GM21786 (cell line): ENCODE measurements at regions not wholly inside any gene's neighbourhood (a gene's known extent, or its start where the extent isn't known, plus 50 kb on each side); places are given as distances from the start of the nearest gene placed in this dataset.

Source experiments
- ATAC-seq: cut with Tn5 transposase; IDR thresholded peaks from one replicate; pipeline ENCODE4 v1.9.1; 2021; ENCODE audit not compliant: unreplicated experiment

DNA sequence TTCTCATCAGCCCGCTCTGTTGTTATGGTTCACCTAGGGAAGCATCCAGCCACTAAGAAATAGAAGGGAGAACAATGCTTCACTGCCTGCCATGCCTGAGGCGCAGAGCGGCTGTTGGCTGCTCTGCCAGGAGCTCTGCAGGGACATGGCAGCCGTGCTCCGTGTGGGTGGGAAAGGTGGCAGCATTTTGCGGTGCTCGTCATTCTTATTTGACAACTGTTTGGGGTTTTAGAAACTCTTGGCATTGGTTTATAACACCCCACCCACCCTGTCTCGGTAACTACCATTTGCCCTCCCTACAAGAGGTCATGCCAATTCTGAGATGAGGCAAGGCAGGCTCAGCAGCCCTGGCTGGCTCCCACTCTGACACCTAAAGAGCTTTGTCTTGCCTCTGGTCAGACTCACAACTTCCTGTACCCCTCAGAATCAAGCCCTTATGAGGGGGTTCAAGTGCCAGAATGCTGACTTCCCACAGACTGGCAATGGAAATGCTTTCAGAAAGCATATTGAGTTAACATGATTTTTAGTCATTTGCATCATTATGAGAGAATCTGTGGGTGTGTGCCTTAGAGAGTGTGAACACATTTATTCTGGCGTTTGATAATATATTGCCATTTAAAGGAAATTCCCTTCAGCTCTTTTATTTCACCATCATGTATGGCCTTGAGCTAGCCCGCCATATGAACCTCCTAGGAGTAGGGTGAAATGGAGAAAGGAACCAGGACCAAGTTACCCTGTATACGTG lies 288.0 kb upstream of the ANKRD55 start:
- ATAC-seq = no peak

DNA sequence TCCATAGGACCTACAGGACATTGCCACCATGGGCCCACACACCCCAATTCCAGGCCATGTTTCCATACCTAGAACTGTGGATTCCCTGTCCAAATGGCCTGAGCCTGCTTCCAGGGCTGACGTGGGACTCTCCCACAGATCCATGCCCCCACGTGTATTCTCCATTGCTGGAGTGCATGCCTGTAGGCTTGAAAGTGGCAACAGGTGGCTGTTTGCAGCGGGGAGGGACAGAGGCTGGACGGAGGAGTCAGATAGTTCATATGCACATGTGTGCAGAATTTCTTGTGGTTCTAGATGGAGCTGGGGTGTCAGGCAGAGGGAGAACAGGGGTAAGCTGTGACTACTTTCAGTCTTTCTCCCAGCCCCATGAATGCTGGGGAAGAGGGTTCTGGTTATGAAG lies 285.7 kb upstream of the ANKRD55 start:
- no peak for ATAC-seq

DNA sequence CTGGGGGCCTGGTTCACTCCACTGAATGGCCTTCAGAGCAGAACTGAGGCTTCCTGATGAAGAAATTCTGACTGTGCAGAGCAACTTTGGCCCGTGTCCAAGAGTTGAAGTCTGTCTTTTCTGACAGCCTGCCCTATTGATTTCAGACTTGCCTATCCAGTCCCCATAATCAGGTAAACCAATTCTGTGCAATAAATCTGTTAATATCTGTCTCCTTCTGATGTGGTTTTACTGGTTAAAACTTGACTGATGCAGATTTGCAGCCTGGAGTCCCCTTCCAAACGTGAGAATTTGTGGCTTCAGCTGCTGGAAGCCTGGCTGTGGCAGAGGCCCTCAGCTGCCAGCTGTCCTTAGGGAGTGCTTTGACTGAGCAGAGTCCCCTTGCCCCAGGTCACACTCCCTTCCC lies 283.9 kb upstream of the ANKRD55 start:
- no peak for ATAC-seq

DNA sequence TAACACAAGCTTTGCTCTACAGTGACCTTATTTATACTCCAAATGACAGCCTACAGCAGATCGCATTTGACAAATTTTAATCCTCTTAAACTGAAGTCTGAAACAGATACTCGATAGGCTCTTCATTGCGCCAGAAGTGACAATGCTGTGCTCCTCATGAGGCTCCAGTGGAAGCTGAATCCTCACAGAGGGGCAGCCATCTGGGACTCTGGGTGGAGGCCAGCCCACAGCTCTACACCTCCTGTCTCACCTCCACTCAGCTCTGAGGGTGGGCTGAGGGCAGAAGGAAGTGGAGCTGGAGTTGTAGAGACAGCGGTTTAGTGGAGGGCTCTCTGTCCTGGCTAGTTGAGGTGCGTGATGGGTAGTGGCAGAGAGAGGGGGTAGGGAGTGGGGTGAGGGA lies 283.3 kb upstream of the ANKRD55 start:
- ATAC-seq = no peak

DNA sequence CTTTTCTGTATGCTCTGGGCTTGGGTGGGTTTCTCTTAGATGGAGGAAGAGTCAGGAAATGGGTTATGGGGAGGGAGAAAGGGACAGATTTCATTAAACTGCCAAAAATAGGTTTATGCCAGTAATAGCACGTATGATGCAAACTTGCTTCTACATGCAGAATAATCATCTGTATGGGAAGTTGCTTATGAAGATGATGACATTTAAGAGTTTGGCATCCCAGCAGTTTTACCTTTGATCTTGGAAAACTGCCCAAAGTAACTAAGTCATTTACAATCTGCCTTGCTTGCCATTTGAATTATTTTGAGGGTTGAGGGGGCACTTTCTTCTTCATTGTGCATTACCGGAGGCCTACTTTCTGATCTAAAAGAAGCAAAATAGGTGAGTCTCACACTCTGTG lies 282.9 kb upstream of the ANKRD55 start:
- no peak for ATAC-seq

DNA sequence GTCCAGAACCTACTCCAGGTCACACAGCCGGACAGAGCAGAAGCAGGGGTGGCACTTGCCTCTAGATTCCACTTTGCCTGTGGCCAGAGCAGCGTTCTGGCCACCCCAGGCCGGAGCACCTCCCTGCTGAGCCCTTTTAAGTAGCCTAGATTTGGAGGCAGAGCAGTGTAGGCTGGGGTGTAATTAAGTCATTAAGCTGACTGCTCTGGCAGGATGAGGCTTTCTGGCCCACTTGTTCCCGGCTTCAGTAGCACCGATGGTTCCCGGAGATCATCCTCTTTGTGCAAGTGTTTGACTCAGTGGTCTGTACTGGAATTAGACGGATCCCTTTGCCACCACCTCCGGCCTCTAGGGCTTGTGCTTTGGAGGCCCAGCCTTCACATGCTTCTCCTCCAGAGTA lies 281.9 kb upstream of the ANKRD55 start:
- ATAC-seq = no peak

DNA sequence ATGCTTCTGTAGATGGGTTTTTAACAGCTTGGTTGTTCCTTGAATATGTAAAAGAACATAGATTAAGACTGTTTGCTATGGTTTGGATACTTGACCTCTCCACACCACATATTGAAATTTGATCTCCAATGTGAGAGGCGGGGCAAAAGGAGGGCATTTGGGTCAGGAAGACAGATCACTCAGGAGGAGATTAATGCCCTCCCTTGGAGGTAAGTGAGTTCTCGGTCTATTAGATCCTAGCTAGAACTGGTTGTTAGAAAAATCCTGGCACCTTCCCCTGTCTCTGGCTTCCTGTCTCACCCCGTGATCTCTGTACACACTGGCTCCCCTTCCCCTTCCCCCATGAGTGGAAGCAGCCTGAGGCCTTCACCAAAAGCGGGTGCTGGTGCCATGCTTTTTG lies 281.1 kb upstream of the ANKRD55 start:
- ATAC-seq = no peak

DNA sequence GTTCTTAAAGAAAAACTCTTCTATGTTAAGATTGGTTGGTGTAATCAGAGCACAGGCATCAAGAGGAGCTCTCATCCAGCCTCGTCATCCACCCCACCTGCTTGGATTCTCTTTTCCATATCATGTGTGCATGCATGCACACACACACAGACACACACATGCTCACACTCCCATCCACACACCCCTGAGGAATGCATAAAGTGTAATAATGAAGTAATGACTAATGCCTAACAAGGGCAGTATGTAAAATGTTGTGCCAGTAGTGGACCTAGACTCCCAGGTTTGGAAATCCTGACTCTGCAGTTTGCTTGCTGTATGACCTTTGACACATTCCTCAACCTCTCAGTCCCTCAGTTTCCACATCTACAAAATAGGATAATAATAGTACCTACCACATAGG lies 280.0 kb upstream of the ANKRD55 start:
- no peak for ATAC-seq

DNA sequence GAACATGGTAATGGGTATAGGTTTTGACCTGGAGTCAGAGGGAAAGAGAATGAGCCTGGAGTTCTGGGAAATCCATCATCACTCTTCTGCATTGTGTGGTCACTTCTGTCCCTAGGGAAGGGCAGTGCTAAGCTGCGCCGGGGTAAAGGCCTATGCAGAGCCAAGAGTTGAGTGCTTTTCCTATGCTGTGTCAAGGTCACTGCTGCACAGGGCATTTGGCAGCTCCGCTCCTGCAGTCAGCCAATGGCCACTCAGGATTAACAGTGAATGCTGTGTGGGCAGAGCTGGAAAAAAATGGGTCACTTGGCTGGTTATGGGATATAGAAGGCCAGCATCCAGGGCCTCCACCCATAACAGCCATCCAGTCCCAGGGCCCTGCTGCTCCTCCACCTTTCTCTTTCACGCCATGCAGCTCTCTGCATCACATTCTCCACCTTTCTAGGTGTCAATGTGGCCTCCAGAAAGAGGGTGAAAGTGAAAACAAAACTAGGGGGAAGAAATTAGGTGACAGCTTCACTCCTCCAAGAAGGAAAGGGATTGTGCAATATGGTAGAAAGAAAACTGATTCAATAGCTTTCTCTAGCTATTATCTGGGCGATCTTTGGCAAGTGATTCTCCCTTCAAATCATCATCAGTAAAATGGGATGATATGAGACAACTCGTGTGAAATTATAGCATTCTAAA lies 279.3 kb upstream of the ANKRD55 start:
- no peak for ATAC-seq

DNA sequence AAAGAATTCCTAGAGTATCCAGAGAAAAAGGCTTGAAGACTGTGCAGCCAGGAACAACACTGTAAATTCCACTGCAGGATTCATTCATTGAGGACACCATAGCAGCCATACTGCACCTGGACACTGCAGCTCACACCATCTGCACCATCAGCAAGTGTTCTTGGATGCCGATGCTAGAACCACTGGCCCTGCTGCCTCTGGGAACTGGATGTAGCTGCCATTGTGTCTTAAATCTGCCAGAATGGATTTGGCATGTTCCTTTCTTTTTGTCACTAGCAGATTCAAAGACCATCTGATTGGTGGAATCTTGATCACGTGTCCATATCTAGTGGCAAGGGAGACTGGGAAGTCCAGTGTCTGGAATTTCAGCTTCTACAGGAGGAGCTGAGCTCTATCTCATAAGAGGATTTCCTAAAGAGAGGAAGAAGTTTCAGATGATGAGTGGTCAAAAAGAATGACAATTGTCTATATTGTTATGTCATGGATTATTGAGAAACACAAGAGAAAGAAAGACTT lies 278.3 kb upstream of the ANKRD55 start:
- ATAC-seq = no peak

DNA sequence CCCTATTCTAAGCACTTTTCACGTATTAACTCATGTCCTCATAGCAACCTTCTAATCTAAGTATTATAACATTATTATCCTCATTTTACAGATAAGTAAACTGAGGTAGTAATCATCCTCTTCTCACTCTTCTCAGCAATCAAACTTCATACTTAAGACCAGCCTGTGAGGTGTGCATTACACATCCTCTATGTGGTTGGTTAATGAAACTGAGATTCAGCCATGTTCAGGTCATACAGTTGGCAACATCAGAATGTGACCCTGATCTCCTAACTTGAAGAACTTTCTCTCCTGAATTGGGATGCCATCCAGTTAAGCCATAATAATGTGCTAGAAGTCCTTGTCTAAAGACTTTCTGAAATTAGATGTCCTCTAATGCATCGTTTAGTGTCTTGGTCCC lies 275.1 kb upstream of the ANKRD55 start:
- no peak for ATAC-seq

DNA sequence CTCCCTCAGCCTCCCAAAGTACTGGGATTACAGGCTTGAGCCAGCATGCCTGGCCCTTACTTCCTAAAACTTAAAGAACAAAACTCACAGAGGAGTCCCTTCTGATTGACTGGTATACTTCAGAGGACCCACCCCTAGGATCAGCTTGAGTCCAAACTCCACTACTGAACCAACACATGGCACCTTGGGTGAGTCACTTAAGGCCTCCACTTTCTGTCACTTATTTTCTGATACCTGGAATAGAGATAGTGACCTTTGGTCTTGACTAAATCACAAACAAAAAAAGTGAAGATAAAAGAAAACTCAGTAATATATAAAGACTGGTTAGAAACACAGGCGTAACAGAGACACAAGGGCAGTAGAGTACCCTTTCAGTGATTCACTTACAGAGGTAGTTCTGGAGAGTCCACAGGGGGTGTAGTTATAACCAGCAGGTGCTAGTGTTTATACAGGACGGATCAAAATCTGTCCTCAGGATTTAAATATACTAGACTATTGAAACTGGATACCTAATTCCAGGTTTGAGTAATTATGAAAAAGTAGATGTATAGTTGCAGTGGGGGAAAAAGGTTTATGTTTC lies 274.3 kb upstream of the ANKRD55 start:
- ATAC-seq = no peak

DNA sequence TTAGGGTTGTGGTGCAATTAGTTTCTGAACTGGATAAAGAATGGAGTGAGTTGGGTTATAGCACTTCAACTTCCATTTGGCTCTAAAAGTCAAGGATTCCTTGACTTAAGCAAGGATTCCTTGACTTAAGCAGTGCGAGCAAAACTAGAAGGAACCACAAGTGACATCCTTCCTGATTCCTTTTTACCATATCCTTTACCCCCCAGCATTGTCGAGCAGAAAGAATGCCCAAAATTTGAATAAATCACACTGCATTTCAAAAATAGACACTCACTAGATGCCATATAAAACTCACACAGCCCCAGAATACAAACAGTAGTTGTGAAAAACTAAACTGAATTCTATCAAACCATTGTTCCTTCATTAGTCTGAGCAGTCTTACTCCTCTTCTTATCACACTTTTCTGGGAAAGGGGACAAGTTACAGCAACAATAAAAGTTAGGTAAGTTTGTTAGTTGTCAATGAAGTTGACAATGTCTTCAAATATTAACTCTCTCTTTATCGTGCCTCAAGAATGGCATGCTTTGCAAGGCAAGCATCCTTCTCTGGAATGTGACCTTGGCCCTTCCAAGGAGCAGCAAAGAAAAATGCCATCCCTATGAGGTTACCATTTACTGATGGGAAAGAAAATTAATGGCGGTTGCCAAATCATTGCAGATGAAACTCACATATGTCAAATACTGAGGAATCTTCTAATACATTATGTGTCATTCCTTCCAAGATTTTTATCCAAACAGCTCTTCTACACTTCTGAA lies 273.3 kb upstream of the ANKRD55 start:
- no peak for ATAC-seq

DNA sequence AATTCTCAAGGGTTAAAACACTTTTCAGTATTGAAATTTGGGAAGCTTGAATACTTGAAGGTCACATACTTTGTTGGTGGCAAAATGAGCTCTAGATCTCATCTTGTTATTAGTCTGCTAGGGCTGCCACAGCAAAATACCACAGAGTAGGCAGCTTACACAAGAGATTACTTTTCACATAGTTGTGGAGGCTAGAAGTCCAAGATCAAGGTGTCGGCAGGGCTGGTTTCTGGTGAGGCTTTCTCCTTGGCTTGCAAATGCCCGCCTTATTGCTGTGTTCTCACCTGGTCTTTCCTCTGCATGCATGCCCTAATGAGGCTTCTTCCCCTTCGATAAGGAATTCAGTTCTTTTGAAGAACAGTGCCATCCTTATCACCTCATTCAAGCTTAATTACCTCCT lies 270.8 kb upstream of the ANKRD55 start:
- no peak for ATAC-seq

DNA sequence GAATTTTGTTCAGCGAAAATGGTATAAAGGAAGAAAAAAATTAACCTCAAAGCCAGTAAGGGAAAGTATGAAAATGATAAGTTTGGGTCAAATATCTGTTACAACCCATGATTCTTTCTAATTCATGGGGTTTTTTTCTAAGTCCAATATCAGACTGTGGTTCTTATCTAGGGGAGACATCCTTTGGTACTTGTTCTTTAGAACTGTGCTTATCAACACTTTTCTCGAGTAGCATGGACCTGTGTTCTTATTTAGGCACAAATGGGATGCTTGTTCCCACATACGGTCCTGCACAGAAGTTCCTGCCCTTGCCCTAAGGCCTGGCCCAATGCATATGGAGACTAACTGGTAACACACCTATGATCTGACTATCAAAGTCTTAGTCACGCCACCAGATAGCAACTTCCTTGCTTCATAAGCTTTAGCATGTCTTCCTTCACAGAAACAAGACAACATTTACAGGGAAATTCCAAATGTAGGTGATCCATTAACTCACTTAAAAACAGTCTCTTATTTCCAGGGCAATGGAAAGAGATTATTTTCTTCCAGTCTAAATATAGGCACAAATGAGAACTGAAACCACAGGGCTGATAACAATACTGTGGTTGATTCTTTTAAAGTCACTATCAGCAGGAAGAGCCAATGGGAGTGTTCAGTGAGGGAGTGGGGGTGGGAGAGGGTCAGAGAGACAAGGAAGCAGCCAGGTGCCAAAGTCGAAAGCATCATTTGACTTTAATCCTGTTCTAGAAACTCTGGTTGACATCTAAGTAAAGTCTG lies 268.8 kb upstream of the ANKRD55 start:
- ATAC-seq = no peak

DNA sequence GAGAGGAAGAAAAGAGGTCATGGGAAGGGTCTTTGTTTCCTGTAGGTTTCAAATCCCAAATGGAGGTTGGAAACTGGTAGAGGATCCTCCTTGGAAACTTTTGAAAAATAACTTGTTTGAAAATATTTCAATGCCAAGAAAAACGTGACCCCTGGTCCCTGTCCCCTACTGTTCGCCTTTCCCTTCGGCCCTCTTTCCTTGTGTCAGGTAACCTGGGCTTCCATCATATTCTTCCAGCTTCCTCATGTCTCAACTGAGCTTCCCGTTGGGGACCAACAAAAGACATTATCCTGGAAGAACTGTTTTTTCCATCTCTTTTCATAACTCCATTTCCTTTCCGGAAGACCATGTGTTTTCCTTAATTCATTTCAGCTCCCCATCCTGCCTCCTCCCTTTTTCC lies 266.8 kb upstream of the ANKRD55 start:
- no peak for ATAC-seq

DNA sequence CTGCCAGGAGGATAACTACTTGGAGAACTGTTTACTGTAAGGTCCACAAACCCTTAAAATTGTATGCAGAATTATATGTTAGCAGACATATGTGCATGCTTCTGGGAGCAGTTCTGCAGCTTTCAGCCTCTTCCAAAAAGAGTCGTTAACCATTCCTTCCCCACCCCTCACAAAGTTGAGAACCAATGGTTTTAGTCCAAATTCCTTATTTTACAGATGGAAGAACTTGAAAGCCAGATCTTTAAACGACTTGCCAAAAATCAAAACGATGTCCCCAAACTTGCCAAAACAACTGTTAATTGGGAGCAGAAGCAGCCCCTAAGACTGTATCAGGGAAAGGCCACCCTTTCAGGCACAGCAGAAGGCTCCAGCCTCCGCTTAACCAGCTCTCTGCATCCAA lies 266.4 kb upstream of the ANKRD55 start:
- ATAC-seq = no peak

DNA sequence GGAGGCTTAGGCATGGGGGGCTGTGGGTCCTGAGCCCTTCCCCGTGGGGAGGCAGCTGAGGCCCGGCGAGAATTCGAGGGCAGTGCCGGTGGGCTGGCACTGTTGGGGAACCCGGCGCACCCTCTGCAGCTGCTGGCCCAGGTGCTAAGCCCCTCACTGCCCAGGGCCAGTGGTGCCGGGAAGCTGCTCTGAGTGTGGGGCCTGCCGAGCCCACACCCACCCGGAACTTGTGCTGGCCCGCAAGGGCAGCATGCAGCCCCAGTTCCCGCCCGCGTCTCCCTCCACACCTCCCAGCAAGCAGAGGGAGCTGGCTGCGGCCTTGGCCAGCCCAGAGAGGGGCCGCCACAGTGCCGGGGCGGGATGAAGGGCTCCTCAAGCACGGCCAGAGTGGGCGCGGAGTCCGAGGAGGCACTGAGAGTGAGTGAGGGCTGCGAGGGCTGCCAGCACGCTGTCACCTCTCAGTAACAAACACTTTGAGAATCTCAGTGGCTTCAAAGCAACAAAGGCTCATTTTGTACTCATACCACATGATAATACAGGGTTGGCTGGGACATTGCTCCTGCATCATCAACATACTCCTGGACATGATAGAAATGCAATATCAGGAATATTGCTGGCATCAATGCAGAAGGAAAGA lies 265.7 kb upstream of the ANKRD55 start:
- ATAC-seq = no peak

DNA sequence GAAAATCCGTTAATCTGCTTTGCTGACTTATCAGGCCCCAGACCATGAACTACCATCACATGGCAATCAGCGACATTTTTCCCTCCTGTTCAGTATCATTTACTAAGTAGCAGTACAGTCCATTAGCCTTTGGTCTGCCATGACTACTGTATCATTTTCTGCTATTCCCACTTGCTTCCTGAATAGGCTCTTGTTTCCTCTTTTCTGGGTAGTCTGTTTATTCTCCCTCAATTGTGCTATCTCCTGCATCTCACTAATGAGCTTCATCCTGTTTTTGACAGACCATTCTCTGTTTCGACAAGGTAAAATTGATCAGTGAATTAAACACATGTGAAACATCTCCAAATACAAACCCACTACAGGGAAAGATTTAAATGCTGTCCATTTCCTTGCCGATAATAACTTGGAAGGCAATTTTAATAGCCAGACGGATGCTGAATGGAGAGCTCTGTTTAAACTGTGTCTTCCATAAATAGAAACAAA lies 263.5 kb upstream of the ANKRD55 start:
- ATAC-seq = no peak

DNA sequence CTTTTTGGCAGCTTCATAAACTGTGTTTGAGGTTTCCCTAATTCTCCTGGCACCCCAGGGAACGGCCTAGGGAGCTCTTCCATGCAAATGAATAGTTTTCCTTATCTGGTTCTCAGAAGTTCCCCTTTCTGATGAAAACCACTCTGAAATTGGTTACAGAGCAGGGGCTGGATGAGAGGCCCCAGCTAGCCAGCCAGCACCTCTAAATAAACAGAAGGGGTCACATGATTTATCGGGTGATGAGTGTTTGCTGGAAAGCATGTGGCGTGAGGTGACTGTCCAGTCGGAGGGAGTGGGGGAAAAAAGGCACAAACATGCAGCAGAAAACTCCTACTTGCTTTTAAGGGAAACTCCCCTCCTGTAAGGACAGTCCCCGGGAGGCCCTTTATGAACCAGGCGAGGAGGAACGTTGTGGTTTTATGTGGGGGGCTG lies 261.2 kb upstream of the ANKRD55 start:
- no peak for ATAC-seq
